ENCODE measurements at regions not wholly inside any gene's neighbourhood (a gene's known extent, or its start where the extent isn't known, plus 50 kb on each side); places are given as distances from the start of the nearest gene placed in this dataset.
"Not testable (repeated sequence)": the region's sequence is repeated elsewhere in the genome, so short reads cannot be mapped to it uniquely, and the experiment has no call there.

- WGBS, 2 donors (ENCODE audit: low coverage in 1 of 2) = 84 to 93% methylated on average over 3 of the region's 3 CpGs
- Histone ChIP-seq H3K4me1 (no peaks in the 10 kb centered on the region), H3K36me3 (no peaks in the 10 kb centered on the region), H3K27me3 (no peaks in the 10 kb centered on the region), H3K4me3 (no peak overlapping the region), H3K9me3 (no peaks in the 10 kb centered on the region), H3K27ac (no peak overlapping the region)
- no peak for DNase-seq
- TF ChIP-seq CTCF (IDR thresholded peaks at IDR 0.05) (no peak), EP300 (IDR thresholded peaks at IDR 0.05; ENCODE audit: low read depth) (no peak), POLR2A (IDR thresholded peaks at IDR 0.05) (no peak), POLR2AphosphoS5 (IDR thresholded peaks at IDR 0.05) (no peak)
- in situ Hi-C loops (cut with MboI; ENCODE audit: low pct_ligation_motif_present in 1 of 4, low pct_unique_long_range_greater_than_20kb in 1 of 4, low sequenced_read_pairs in 3 of 4) = no loop called here
- intact Hi-C loops (cut with DNase I; ENCODE audit: low total_unique reads) = no loop called here
Measured at GRCh38 chr9:39587844-39588499, 232.5 kb downstream of the SPATA31A1 start.

DNA sequence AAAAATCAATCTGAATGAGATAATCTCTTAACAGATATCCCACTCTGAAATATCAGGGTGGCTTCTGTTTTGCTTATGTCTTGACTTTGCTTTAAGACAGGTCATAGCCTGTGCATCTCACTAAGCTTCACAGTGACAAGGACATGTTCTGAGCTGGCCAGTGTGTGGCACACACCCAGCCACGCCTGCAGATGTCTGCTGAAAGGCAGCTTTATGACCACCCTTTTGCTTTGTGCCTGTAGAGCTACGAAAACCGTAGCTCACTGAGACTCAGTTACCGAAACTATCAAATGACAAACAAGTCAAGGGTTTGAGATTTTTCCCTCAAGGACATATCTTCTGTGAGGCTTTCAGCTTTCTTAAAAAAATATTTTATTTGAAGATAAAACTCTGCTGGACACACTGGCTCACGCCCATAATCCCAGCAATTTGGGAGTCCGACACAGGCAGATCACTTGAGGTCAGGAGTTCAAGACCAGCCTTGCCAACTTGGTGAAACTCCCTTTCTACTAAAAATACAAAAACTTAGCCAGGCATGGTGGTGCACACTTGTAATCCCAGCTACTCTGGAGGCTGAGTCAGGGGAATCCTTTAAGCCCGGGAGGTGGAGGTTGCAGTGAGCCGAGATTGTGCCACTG, 233.2 kb downstream of the SPATA31A1 start:
- DNase-seq = no peak
- TF ChIP-seq CTCF (IDR thresholded peaks at IDR 0.05) = no peak
- TF ChIP-seq POLR2AphosphoS5 (IDR thresholded peaks at IDR 0.05) = no peak
- no peak for TF ChIP-seq EP300 (IDR thresholded peaks at IDR 0.05; ENCODE audit: low read depth)
- no peak for TF ChIP-seq POLR2A (IDR thresholded peaks at IDR 0.05)
- WGBS, 2 donors (ENCODE audit: low coverage in 1 of 2) = 47 to 60% methylated on average over 6 to 8 of the region's 8 CpGs
- Histone ChIP-seq H3K4me1 (no peaks in the 10 kb centered on the region), H3K9me3 (no peaks in the 10 kb centered on the region), H3K4me3 (no peak overlapping the region), H3K36me3 (no peaks in the 10 kb centered on the region), H3K27ac (no peak overlapping the region), H3K27me3 (no peaks in the 10 kb centered on the region)
- intact Hi-C loops (cut with DNase I; ENCODE audit: low total_unique reads) = no loop called here
- in situ Hi-C loops (cut with MboI; ENCODE audit: low pct_ligation_motif_present in 1 of 4, low pct_unique_long_range_greater_than_20kb in 1 of 4, low sequenced_read_pairs in 3 of 4) = no loop called here

DNA sequence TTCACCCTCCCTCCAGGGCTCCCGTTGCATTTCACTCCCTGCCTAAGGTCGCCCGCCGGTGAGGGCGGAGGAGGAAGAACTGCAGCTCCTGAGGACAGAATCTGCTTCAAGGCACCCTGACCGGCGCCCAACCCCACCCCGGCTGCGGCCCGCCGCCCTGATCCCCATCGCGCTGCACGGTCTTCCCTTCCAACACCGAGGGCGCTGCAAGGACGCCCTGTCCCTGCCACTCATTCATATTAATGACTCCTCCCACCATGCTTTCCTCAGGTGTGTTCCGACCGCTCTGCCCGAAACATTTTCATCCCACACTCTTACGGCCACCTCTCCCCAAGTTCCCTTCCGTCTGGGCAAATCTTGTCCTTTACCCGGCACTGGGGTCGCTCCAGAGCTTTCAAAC, 248.6 kb downstream of the SPATA31A1 start:
- WGBS, 2 donors (ENCODE audit: low coverage in 1 of 2) = 81% methylated on average over 7 of the region's 24 CpGs; no CpG with 5 or more reads in 1 of the 2 donors

DNA sequence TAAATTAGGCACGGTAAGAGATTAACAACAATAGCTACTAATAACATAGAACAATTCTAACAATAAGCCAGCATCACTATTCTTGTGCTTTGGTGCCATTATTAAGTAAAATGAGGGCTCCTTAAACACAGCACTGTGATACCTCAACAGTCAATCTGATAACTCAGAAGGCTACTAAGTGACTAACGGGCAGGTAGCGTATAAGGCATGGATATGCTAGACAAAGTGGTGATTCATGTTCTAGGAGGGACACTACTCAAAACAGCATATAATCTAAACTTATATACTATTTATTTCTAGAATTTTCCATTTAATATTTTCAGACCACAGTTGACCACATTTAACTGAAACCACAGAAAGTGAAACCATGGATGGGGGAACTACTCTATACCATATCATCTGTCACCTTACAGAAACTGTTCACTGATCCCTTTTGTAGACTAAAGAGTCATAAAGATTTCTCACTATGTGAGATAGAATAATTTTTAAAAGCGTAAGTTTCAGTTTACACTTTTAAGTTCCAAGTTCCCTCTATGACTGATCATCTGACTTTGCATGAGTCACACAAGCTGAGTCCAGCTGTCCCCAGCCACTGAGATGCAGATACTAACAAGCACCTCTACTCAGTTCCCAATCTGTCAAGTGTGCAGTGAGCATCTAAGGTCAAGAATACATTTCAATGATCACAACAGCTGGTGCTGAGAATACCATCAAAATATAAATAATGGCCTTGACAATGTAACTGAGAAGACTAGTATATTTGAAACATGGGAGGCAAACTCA, 256.2 kb downstream of the SPATA31A1 start:
- H3K27me3 ChIP-seq; in situ Hi-C loops (cut with MboI; ENCODE audit: low pct_ligation_motif_present in 1 of 4, low pct_unique_long_range_greater_than_20kb in 1 of 4, low sequenced_read_pairs in 3 of 4); H3K27ac ChIP-seq; H3K36me3 ChIP-seq; H3K4me3 ChIP-seq; DNase-seq; H3K9me3 ChIP-seq; intact Hi-C loops (cut with DNase I; ENCODE audit: low total_unique reads); H3K4me1 ChIP-seq: not testable (repeated sequence)
- no CpG with 5 or more reads among the region's 4 CpGs for WGBS, 2 donors (ENCODE audit: low coverage in 1 of 2)

More for the DNA sequence above, 248.6 kb downstream of the SPATA31A1 start:
- H3K27me3 ChIP-seq; H3K27ac ChIP-seq; H3K4me3 ChIP-seq; DNase-seq; in situ Hi-C loops (cut with MboI; ENCODE audit: low pct_ligation_motif_present in 1 of 4, low pct_unique_long_range_greater_than_20kb in 1 of 4, low sequenced_read_pairs in 3 of 4); intact Hi-C loops (cut with DNase I; ENCODE audit: low total_unique reads); H3K4me1 ChIP-seq; H3K36me3 ChIP-seq; H3K9me3 ChIP-seq: not testable (repeated sequence)

DNA sequence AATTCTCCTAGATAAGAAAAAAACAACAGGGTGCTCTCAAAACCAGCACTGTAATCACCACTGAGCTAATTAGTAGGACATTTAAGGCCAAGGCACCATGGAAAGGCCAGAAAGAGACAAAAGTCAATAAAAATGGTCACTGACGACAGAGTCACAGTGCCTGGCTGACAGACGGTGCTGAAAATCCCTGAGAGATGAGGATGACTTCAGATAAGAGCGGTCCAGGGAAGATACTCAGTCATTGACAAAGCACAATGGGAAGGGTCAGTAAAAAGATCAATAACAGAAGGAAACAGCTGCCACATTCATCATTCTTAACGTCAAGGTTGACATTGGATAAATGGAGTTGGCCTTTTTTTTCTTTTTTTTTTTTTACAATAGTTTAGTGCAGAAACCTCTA, 261.0 kb downstream of the SPATA31A1 start:
- intact Hi-C loops (cut with DNase I; ENCODE audit: low total_unique reads); H3K36me3 ChIP-seq; H3K27me3 ChIP-seq; H3K4me3 ChIP-seq; H3K4me1 ChIP-seq; H3K27ac ChIP-seq; DNase-seq; H3K9me3 ChIP-seq; in situ Hi-C loops (cut with MboI; ENCODE audit: low pct_ligation_motif_present in 1 of 4, low pct_unique_long_range_greater_than_20kb in 1 of 4, low sequenced_read_pairs in 3 of 4): not testable (repeated sequence)
- no CpG with 5 or more reads among the region's 4 CpGs for WGBS, 2 donors (ENCODE audit: low coverage in 1 of 2)

- in situ Hi-C loops (cut with MboI; ENCODE audit: low pct_ligation_motif_present in 1 of 4, low pct_unique_long_range_greater_than_20kb in 1 of 4, low sequenced_read_pairs in 3 of 4) = not testable (repeated sequence)
Measured at GRCh38 chr9:39624048-39624447, 268.6 kb downstream of the SPATA31A1 start.

GRCh38 chr9:39632071-39632470, 276.6 kb downstream of the SPATA31A1 start:
- in situ Hi-C loops (cut with MboI; ENCODE audit: low pct_ligation_motif_present in 1 of 4, low pct_unique_long_range_greater_than_20kb in 1 of 4, low sequenced_read_pairs in 3 of 4); DNase-seq; H3K27me3 ChIP-seq; H3K4me1 ChIP-seq; H3K4me3 ChIP-seq; H3K9me3 ChIP-seq; intact Hi-C loops (cut with DNase I; ENCODE audit: low total_unique reads); H3K27ac ChIP-seq; H3K36me3 ChIP-seq: not testable (repeated sequence)
- WGBS, 2 donors (ENCODE audit: low coverage in 1 of 2) = no CpG with 5 or more reads among the region's 12 CpGs

More at GRCh38 chr9:39624048-39624447, 268.6 kb downstream of the SPATA31A1 start:
- DNase-seq; H3K4me3 ChIP-seq; H3K27ac ChIP-seq; H3K27me3 ChIP-seq; H3K4me1 ChIP-seq; intact Hi-C loops (cut with DNase I; ENCODE audit: low total_unique reads); H3K36me3 ChIP-seq; H3K9me3 ChIP-seq: not testable (repeated sequence)
- WGBS, 2 donors (ENCODE audit: low coverage in 1 of 2) = no CpG with 5 or more reads among the region's 10 CpGs

DNA sequence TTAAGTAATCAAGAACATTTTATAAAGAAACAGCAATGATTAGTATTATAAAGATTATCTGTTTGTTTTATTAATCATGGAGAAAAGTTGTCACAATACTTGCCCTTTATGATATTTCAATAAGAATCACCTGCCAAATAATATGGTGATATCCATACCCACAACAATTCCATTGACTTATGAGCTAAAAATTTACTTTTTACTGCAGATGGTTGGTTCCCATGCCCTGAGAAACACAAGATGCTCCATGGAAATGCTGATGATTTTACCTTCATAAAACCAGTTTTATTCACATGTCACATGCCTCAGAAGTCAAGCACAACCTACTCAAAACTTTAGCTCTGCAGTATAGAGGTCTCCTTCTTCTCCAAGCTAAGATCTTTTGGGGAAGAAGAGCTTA, 293.6 kb downstream of the SPATA31A1 start:
- in situ Hi-C loops (cut with MboI; ENCODE audit: low pct_ligation_motif_present in 1 of 4, low pct_unique_long_range_greater_than_20kb in 1 of 4, low sequenced_read_pairs in 3 of 4); H3K9me3 ChIP-seq; DNase-seq; H3K36me3 ChIP-seq; H3K27ac ChIP-seq; H3K4me3 ChIP-seq; H3K27me3 ChIP-seq; intact Hi-C loops (cut with DNase I; ENCODE audit: low total_unique reads); H3K4me1 ChIP-seq: not testable (repeated sequence)
